Muscle of leg (tissue), 3 donors: ENCODE measurements at regions not wholly inside any gene's neighbourhood (a gene's known extent, or its start where the extent isn't known, plus 50 kb on each side); places are given as distances from the start of the nearest gene placed in this dataset.
A peak's percentile ranks its signal among the peaks of the same experiment; 100 is the strongest.
"Not testable (repeated sequence)": the region's sequence is repeated elsewhere in the genome, so short reads cannot be mapped to it uniquely, and the experiment has no call there.

Experiments
- DNase-seq: peaks from one replicate; pipeline ENCODE4 v3.0.0; 2013
- H3K27ac ChIP-seq: one replicate; pipeline ENCODE4 v1.5.1; 2013; ENCODE audit warnings: mild to moderate bottlenecking, low read length, control low read depth
- H3K27me3 ChIP-seq: one replicate; pipeline ENCODE4 v1.6.1; 2013; ENCODE audit warnings: low read length; ENCODE audit not compliant: control insufficient read depth, insufficient read depth
- H3K36me3 ChIP-seq: one replicate; pipeline ENCODE4 v1.6.1; 2013; ENCODE audit warnings: low read length; ENCODE audit not compliant: control insufficient read depth, insufficient read depth
- H3K4me1 ChIP-seq: one replicate; pipeline ENCODE4 v1.6.1; 2013; ENCODE audit warnings: low read length; ENCODE audit not compliant: control insufficient read depth, insufficient read depth
- H3K4me3 ChIP-seq: one replicate; pipeline ENCODE4 v1.5.1; 2013; ENCODE audit warnings: low read length, control low read depth
- H3K9me3 ChIP-seq: replicated peaks from 2 replicates; pipeline ENCODE4 v1.6.1; 2013; ENCODE audit warnings: low read depth, low read length; ENCODE audit not compliant: control insufficient read depth
- WGBS: methylation state at CpG from one replicate; pipeline ENCODE4 v1.1.5; 2013; ENCODE audit warnings: missing lambda C conversion rate; ENCODE audit not compliant: insufficient coverage; 5-methylcytosine and 5-hydroxymethylcytosine counted together

GRCh38 chr10:23493711-23494110 lies 54.8 kb downstream of the OTUD1 start:
- H3K36me3 ChIP-seq: no peaks in the 10 kb centered on the region
- 73% methylated on average over 2 of the region's 2 CpGs for WGBS
- no peaks in the 10 kb centered on the region for H3K9me3 ChIP-seq
- H3K4me1 ChIP-seq: no peaks in the 10 kb centered on the region
- no peaks in the 10 kb centered on the region for H3K27me3 ChIP-seq
- no peak overlapping the region for H3K27ac ChIP-seq
- H3K4me3 ChIP-seq: no peak overlapping the region
- no peak for DNase-seq

- no peak for DNase-seq
- no peaks in the 10 kb centered on the region for H3K9me3 ChIP-seq
- no peaks in the 10 kb centered on the region for H3K4me1 ChIP-seq
- 40% methylated on average over 3 of the region's 5 CpGs for WGBS
- H3K4me3 ChIP-seq: no peak overlapping the region
- no peaks in the 10 kb centered on the region for H3K36me3 ChIP-seq
- no peak overlapping the region for H3K27ac ChIP-seq
- no peaks in the 10 kb centered on the region for H3K27me3 ChIP-seq
Observed at GRCh38 chr10:23496727-23497126, 57.9 kb downstream of the OTUD1 start.

GRCh38 chr10:23499372-23500132 lies 60.7 kb downstream of the OTUD1 start:
- H3K27ac ChIP-seq: no peak overlapping the region
- H3K4me3 ChIP-seq: no peak overlapping the region
- no peaks in the 10 kb centered on the region for H3K27me3 ChIP-seq
- no peaks in the 10 kb centered on the region for H3K4me1 ChIP-seq
- no peaks in the 10 kb centered on the region for H3K36me3 ChIP-seq
- 53% methylated on average over 9 of the region's 10 CpGs for WGBS
- DNase-seq: no peak
- H3K9me3 ChIP-seq: no peaks in the 10 kb centered on the region

GRCh38 chr10:23505797-23506465 lies 67.1 kb downstream of the OTUD1 start:
- Histone ChIP-seq H3K36me3 (no peaks in the 10 kb centered on the region), H3K4me3 (no peak overlapping the region), H3K9me3 (no peaks in the 10 kb centered on the region), H3K4me1 (no peaks in the 10 kb centered on the region), H3K27me3 (no peaks in the 10 kb centered on the region), H3K27ac (no peak overlapping the region)
- 75% methylated on average over 1 of the region's 4 CpGs for WGBS
- DNase-seq: no peak

GRCh38 chr10:23512355-23513058 lies 73.6 kb downstream of the OTUD1 start:
- H3K9me3 ChIP-seq: no peaks in the 10 kb centered on the region
- H3K4me1 ChIP-seq: no peaks in the 10 kb centered on the region
- no peak overlapping the region for H3K27ac ChIP-seq
- no peak for DNase-seq
- H3K36me3 ChIP-seq: no peaks in the 10 kb centered on the region
- no peak overlapping the region for H3K4me3 ChIP-seq
- no peaks in the 10 kb centered on the region for H3K27me3 ChIP-seq
- 82% methylated on average over 6 of the region's 10 CpGs for WGBS

- H3K4me3 ChIP-seq, H3K36me3 ChIP-seq, H3K9me3 ChIP-seq, DNase-seq, H3K4me1 ChIP-seq, H3K27me3 ChIP-seq, H3K27ac ChIP-seq: not testable (repeated sequence)
- 85% methylated on average over 4 of the region's 7 CpGs for WGBS
Observed at GRCh38 chr10:23513621-23514020, 74.7 kb downstream of the OTUD1 start.

GRCh38 chr10:23514321-23514720 lies 75.4 kb downstream of the OTUD1 start:
- no peaks in the 10 kb centered on the region for H3K36me3 ChIP-seq
- no peak overlapping the region for H3K4me3 ChIP-seq
- DNase-seq: no peak
- H3K9me3 ChIP-seq: no peaks in the 10 kb centered on the region
- H3K27me3 ChIP-seq: no peaks in the 10 kb centered on the region
- H3K4me1 ChIP-seq: no peaks in the 10 kb centered on the region
- no peak overlapping the region for H3K27ac ChIP-seq
- no CpG with 5 or more reads among the region's 4 CpGs for WGBS

- Histone ChIP-seq H3K4me3 (no peak overlapping the region), H3K27ac (no peak overlapping the region), H3K27me3 (no peaks in the 10 kb centered on the region), H3K9me3 (no peaks in the 10 kb centered on the region), H3K4me1 (no peaks in the 10 kb centered on the region), H3K36me3 (no peaks in the 10 kb centered on the region)
- WGBS: 83% methylated on average over 1 of the region's 3 CpGs
- peak; percentile 56 for DNase-seq
Observed at GRCh38 chr10:23516530-23516929, 77.7 kb downstream of the OTUD1 start.

GRCh38 chr10:23517155-23517554 lies 78.3 kb downstream of the OTUD1 start:
- no peaks in the 10 kb centered on the region for H3K36me3 ChIP-seq
- WGBS: no CpG with 5 or more reads among the region's 2 CpGs

GRCh38 chr10:23521735-23522134 lies 82.9 kb downstream of the OTUD1 start:
- Histone ChIP-seq H3K4me1 (no peaks in the 10 kb centered on the region), H3K36me3 (no peaks in the 10 kb centered on the region), H3K27me3 (no peaks in the 10 kb centered on the region), H3K27ac (no peak overlapping the region), H3K9me3 (no peaks in the 10 kb centered on the region), H3K4me3 (no peak overlapping the region)
- no peak for DNase-seq
- WGBS: no CpG with 5 or more reads among the region's 1 CpG

More at GRCh38 chr10:23517155-23517554, 78.3 kb downstream of the OTUD1 start:
- H3K27ac ChIP-seq: no peak overlapping the region
- H3K27me3 ChIP-seq: no peaks in the 10 kb centered on the region
- H3K9me3 ChIP-seq: no peaks in the 10 kb centered on the region
- no peaks in the 10 kb centered on the region for H3K4me1 ChIP-seq
- no peak for DNase-seq
- H3K4me3 ChIP-seq: no peak overlapping the region
